H1 (cell line): ENCODE measurements at regions not wholly inside any gene's neighbourhood (a gene's known extent, or its start where the extent isn't known, plus 50 kb on each side); places are given as distances from the start of the nearest gene placed in this dataset.

Source experiments
- CHD7 ChIP-seq: fragments of 300-600 bp; sonication (generic); IDR thresholded peaks from 2 replicates; pipeline ENCODE4 v1.7.1; 2012; ENCODE audit warnings: low read length, moderate library complexity, mild to moderate bottlenecking, inconsistent platforms; ENCODE audit not compliant: insufficient replicate concordance
- CREB1 ChIP-seq: IDR thresholded peaks from 2 replicates; pipeline ENCODE4 v1.6.1; 2012; ENCODE audit warnings: inconsistent platforms
- MAX ChIP-seq: IDR thresholded peaks from 2 replicates; pipeline ENCODE4 v1.6.1; 2012; ENCODE audit warnings: inconsistent platforms
- POLR2A ChIP-seq, 2 experiments: IDR thresholded peaks; 1 replicate in 1 of 2; 2 replicates in 1 of 2; pipeline ENCODE4 v1.6.1; 2011; ENCODE audit warnings: low read depth in 2 of 2, low read length in 2 of 2, mild to moderate bottlenecking in 2 of 2; ENCODE audit errors: control extremely low read depth in 1 of 2
- RXRA ChIP-seq: IDR thresholded peaks from 2 replicates; pipeline ENCODE4 v1.6.1; 2011; ENCODE audit warnings: low read depth, mild to moderate bottlenecking, low read length, moderate library complexity; ENCODE audit not compliant: insufficient read depth
- TAF1 ChIP-seq: IDR thresholded peaks from 2 replicates; pipeline ENCODE4 v1.6.1; 2011; ENCODE audit warnings: mild to moderate bottlenecking, low read depth, low read length
- TAF7 ChIP-seq: optimal IDR thresholded peaks from 2 replicates; pipeline ENCODE3; 2011; ENCODE audit warnings: low read depth, mild to moderate bottlenecking, inconsistent platforms, low read length, moderate library complexity, borderline replicate concordance

GRCh38 chrX:131821945-131822622 lies 201.0 kb upstream of the STK26 start (continued):
- TF ChIP-seq RXRA (no peak), POLR2A (IDR thresholded peaks at IDR 0.05; ENCODE audit: control extremely low read depth in 1 of 2, low read depth in 2 of 2, low read length in 2 of 2) (no peak), CREB1 (no peak), TAF7 (no peak), CHD7 (no peak), MAX (no peak), TAF1 (no peak)
